Glutamatergic neuron (in vitro differentiated cells): ENCODE measurements at regions not wholly inside any gene's neighbourhood (a gene's known extent, or its start where the extent isn't known, plus 50 kb on each side); places are given as distances from the start of the nearest gene placed in this dataset.
A peak's percentile ranks its signal among the peaks of the same experiment; 100 is the strongest.
"Not testable (repeated sequence)": the region's sequence is repeated elsewhere in the genome, so short reads cannot be mapped to it uniquely, and the experiment has no call there.

Experiments used
- DNase-seq: peaks from one replicate; pipeline ENCODE4 v3.0.0; 2022
- H3K27ac Mint-ChIP-seq: one replicate; pipeline ENCODE4 v1.8.0; 2020; ENCODE audit warnings: mild to moderate bottlenecking, mixed read lengths, inconsistent platforms; ENCODE audit not compliant: unreplicated experiment
- H3K27me3 Mint-ChIP-seq: one replicate; pipeline ENCODE4 v1.8.0; 2020; ENCODE audit warnings: mild to moderate bottlenecking, moderate library complexity, mixed read lengths, inconsistent platforms; ENCODE audit not compliant: unreplicated experiment
- H3K36me3 Mint-ChIP-seq: one replicate; pipeline ENCODE4 v1.8.0; 2020; ENCODE audit warnings: mild to moderate bottlenecking, mixed read lengths, inconsistent platforms; ENCODE audit not compliant: unreplicated experiment
- H3K4me1 Mint-ChIP-seq: one replicate; pipeline ENCODE4 v1.8.0; 2020; ENCODE audit warnings: mild to moderate bottlenecking, low read depth, mixed read lengths, inconsistent platforms; ENCODE audit not compliant: unreplicated experiment
- H3K4me3 Mint-ChIP-seq: one replicate; pipeline ENCODE4 v1.8.0; 2020; ENCODE audit warnings: mild to moderate bottlenecking, mixed read lengths, inconsistent platforms; ENCODE audit not compliant: unreplicated experiment
- H3K9me3 Mint-ChIP-seq: one replicate; pipeline ENCODE4 v1.8.0; 2020; ENCODE audit warnings: mild to moderate bottlenecking, moderate library complexity, mixed read lengths, inconsistent platforms; ENCODE audit not compliant: unreplicated experiment
- CTCF ChIP-seq: fragments of 200-600 bp; sonication (generic); IDR thresholded peaks from one replicate; pipeline ENCODE4 v1.5.0; 2021; ENCODE audit not compliant: partially characterized antibody, unreplicated experiment

DNA sequence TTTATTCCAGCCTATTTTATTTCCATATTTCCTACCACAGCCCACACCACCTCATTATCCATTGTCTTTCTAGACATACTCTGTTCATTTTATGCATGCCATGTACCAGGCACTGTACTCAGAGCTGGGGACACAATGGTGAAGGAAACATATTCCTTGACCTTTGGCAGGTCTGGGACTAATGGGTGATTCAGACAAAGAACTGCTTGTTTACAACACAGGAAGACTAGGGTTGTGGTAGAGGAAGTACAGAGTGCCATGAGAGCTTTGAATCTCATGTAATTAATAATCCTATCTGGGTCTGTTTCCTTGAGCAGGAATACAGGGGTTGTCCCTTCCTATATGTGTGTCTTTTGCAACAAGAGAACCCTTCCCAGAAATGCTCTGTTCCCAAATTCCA, 75.1 kb upstream of the NUDT10 start:
- Mint-ChIP-seq H3K4me3 (no peak overlapping the region), H3K27ac (no peak overlapping the region), H3K9me3 (no peaks in the 10 kb centered on the region), H3K27me3 (no peaks in the 10 kb centered on the region), H3K36me3 (no peaks in the 10 kb centered on the region), H3K4me1 (no peaks in the 10 kb centered on the region)
- no peak for TF ChIP-seq CTCF
- no peak for DNase-seq

DNA sequence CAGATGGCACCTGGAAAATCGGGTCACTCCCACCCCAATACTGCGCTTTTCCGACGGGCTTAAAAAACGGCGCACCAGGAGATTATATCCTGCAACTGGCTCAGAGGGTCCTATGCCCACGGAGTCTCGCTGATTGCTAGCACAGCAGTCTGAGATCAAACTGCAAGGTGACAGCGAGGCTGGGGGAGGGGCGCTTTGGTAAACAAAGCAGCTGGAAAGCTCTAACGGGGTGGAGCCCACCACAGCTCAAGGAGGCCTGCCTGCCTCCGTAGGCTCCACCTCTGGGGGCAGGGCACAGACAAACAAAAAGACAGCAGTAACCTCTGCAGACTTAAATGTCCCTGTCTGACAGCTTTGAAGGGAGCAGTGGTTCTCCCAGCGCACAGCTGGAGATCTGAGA, 70.4 kb upstream of the NUDT10 start:
- H3K36me3 Mint-ChIP-seq, H3K27me3 Mint-ChIP-seq, H3K4me1 Mint-ChIP-seq, H3K27ac Mint-ChIP-seq, H3K4me3 Mint-ChIP-seq, H3K9me3 Mint-ChIP-seq: not testable (repeated sequence)
- peak; percentile 22 for DNase-seq

DNA sequence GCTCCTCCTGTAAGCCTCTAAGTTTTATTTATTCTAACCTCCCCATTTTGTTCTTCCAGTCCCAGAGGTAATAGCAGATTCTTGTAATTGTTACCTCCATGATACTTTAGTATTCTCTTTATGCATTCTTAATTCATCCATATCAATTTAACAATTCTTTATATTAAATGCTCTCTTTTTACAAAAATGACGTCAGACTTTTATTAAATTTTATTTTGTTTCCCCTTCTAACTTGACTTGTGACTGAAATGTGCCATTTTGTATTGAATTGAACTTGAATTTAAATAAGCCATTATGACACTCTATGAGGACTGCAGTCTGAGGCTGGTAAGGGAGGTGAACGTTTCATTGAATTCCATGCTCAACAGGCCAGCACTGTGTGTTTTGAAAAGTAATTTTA, 60.0 kb upstream of the NUDT10 start:
- TF ChIP-seq CTCF, result no peak
- Mint-ChIP-seq H3K4me3 (no peak overlapping the region), H3K36me3 (no peaks in the 10 kb centered on the region), H3K27me3 (no peaks in the 10 kb centered on the region), H3K4me1 (no peaks in the 10 kb centered on the region), H3K9me3 (no peaks in the 10 kb centered on the region), H3K27ac (no peak overlapping the region)
- no peak for DNase-seq

DNA sequence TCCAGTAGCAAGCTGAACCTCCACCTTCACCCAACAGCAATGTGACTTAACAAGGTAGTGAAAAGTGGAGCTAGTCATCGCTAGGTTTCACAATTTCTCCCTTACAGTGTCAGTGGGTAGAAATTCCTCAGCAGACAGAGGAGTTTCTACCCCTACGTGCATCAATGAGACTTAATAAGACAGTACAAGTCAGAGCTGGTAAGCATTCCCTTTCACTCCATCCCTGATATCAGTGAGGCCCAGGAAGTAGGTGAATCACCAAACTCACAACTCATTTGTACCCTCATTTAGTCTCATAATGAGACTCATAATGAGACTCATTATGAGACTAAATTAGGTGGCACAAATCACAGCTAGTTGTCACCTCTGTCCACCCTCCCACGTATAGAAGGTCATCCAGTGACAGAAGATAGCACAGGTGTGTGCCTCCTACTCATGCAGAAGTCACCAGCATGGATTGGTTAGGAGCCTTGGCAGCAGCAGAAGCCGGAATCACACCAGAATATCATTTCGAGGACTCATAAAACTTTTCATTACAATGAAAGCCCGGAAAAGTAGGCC, 50.8 kb upstream of the NUDT10 start:
- no peak for TF ChIP-seq CTCF
- H3K4me1 Mint-ChIP-seq, result no peaks in the 10 kb centered on the region
- no peak overlapping the region for H3K4me3 Mint-ChIP-seq
- no peak for DNase-seq
- no peaks in the 10 kb centered on the region for H3K27me3 Mint-ChIP-seq
- no peaks in the 10 kb centered on the region for H3K36me3 Mint-ChIP-seq
- no peaks in the 10 kb centered on the region for H3K9me3 Mint-ChIP-seq
- H3K27ac Mint-ChIP-seq, result no peak overlapping the region
